ENCODE measurements at regions not wholly inside any gene's neighbourhood (a gene's known extent, or its start where the extent isn't known, plus 50 kb on each side); places are given as distances from the start of the nearest gene placed in this dataset.

DNA sequence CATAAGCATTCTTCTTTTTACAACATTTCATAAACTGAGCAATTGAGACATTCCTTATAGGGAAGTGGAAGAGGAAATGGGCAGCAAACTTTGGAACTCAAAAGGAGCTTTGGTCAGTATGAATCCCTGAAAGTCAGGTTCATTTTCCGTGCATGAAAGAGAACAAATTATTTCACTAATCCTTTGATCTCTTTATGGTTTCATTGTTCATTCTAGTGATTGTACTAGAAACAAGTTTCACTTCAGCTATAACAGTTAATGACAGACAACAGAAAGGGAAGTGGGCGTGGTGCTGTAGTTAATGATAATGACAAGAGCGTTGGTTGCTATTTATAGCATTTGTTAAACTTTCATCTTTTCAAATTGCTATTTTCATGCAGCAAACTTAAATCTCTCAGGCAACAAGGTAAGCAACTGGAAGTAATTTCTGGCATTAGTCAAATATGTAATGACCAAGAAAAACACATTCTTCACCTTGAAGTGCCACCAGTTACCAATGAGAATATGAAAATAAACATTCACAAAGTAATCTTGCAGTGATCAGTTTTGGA, 98.4 kb downstream of the AREG start:
- TF ChIP-seq, protein P1, sequence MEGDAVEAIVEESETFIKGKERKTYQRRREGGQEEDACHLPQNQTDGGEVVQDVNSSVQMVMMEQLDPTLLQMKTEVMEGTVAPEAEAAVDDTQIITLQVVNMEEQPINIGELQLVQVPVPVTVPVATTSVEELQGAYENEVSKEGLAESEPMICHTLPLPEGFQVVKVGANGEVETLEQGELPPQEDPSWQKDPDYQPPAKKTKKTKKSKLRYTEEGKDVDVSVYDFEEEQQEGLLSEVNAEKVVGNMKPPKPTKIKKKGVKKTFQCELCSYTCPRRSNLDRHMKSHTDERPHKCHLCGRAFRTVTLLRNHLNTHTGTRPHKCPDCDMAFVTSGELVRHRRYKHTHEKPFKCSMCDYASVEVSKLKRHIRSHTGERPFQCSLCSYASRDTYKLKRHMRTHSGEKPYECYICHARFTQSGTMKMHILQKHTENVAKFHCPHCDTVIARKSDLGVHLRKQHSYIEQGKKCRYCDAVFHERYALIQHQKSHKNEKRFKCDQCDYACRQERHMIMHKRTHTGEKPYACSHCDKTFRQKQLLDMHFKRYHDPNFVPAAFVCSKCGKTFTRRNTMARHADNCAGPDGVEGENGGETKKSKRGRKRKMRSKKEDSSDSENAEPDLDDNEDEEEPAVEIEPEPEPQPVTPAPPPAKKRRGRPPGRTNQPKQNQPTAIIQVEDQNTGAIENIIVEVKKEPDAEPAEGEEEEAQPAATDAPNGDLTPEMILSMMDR (IDR thresholded peaks at IDR 0.05) = no peak
- no peak for TF ChIP-seq POLR2A (IDR thresholded peaks at IDR 0.05)
